ENCODE measurements at regions not wholly inside any gene's neighbourhood (a gene's known extent, or its start where the extent isn't known, plus 50 kb on each side); places are given as distances from the start of the nearest gene placed in this dataset.

- TF ChIP-seq CTCF (IDR thresholded peaks at IDR 0.05 in 8 of 11, conservative IDR thresholded peaks at IDR 0.05 in 3 of 11), result no peak
- TF ChIP-seq POLR2A (IDR thresholded peaks at IDR 0.05), result no peak
- no peak for TF ChIP-seq POLR2AphosphoS5 (IDR thresholded peaks at IDR 0.05)
- Histone ChIP-seq H3K36me3 (no peaks in the 10 kb centered on the region), H3K27me3 (replicated peaks in 1 of 7) (peaks cover 0 to 23% (median 6%) of the 10 kb centered on the region in 7 donors), H3K4me1 (no peaks in the 10 kb centered on the region), H3K4me3 (no peak overlapping the region), H3K27ac (no peak overlapping the region), H3K9me3 (peaks cover 0 to 10% (median 0%) of the 10 kb centered on the region in 8 donors)
- intact Hi-C loops (cut with DNase I; ENCODE audit: low total_unique reads), result no loop called here
- DNase-seq, result no peak
- WGBS, 5 donors, result 52 to 87% (median 78%) methylated on average over 3 of the region's 3 CpGs
Measured at GRCh38 chr16:16915771-16916170, 536.8 kb downstream of the NPIPA7 start.

DNA sequence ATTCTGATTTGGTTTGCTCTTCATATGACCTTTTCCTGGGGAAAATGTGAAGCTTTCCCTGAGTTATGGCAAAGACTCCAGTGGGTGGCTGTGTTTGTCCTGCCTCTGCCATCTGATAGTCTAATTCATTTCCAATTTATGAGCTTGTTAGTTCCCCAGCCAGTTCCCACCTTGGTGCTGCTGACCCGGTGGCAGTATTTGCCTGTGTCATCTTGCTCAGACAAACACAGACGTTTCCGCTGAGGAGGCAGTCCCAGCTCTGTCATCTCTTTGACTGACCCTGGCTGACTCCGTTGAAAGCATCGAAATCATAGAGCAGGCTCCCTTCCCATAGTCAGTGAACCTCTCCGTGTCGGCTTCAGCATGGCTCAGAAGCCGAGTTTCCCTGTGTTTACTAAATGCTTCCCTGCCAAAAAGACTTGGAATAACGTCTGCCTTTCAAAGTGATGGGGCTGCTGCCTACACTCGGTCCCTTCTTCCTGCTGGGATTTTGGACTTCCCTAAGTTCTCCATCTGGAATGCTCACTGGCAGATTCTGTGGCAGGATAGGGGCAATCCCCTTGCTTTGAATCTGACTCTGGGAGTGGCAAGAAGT is 538.3 kb downstream of the NPIPA7 start:
- H3K4me3 ChIP-seq, result no peak overlapping the region
- no peaks in the 10 kb centered on the region for H3K36me3 ChIP-seq
- peaks cover 0 to 23% (median 6%) of the 10 kb centered on the region in 7 donors for H3K27me3 ChIP-seq (replicated peaks in 1 of 7)
- no peaks in the 10 kb centered on the region for H3K4me1 ChIP-seq
- DNase-seq, result no peak
- TF ChIP-seq CTCF (IDR thresholded peaks at IDR 0.05 in 8 of 11, conservative IDR thresholded peaks at IDR 0.05 in 3 of 11), result no peak
- TF ChIP-seq POLR2AphosphoS5 (IDR thresholded peaks at IDR 0.05), result no peak
- TF ChIP-seq POLR2A (IDR thresholded peaks at IDR 0.05), result no peak
- H3K9me3 ChIP-seq, result no peaks in the 10 kb centered on the region
- intact Hi-C loops (cut with DNase I; ENCODE audit: low total_unique reads), result no loop called here
- no peak overlapping the region for H3K27ac ChIP-seq
- WGBS, 5 donors, result 50 to 75% (median 60%) methylated on average over 10 of the region's 10 CpGs

DNA sequence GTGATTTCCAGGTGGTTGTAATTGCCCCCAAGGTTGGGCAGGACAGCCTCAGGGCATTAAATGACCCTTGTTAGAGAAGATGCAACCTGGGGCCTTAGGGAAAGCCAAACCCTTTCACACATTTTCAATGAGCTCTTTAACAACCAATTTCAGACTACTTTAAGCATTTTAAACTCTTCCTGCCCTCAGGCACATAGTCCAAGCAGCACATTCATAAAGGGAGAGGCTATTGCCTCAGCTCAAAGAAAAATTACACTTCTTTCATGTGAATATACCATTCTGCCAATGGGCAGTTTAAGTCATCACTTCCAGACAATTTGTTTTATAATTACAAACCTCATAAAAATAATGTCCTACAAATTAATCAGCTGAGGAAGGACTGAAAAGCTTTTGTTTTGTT is 544.5 kb downstream of the NPIPA7 start:
- Histone ChIP-seq H3K27ac (no peak overlapping the region), H3K4me1 (no peaks in the 10 kb centered on the region), H3K9me3 (peaks cover 0 to 7% (median 0%) of the 10 kb centered on the region in 8 donors), H3K4me3 (no peak overlapping the region), H3K27me3 (replicated peaks in 1 of 7) (peaks cover 0 to 4% (median 0%) of the 10 kb centered on the region in 7 donors), H3K36me3 (no peaks in the 10 kb centered on the region)
- DNase-seq, result no peak
- intact Hi-C loops (cut with DNase I; ENCODE audit: low total_unique reads), result no loop called here
- TF ChIP-seq POLR2AphosphoS5 (IDR thresholded peaks at IDR 0.05) (no peak), CTCF (IDR thresholded peaks at IDR 0.05 in 8 of 11, conservative IDR thresholded peaks at IDR 0.05 in 3 of 11) (no peak), POLR2A (IDR thresholded peaks at IDR 0.05) (no peak)

DNA sequence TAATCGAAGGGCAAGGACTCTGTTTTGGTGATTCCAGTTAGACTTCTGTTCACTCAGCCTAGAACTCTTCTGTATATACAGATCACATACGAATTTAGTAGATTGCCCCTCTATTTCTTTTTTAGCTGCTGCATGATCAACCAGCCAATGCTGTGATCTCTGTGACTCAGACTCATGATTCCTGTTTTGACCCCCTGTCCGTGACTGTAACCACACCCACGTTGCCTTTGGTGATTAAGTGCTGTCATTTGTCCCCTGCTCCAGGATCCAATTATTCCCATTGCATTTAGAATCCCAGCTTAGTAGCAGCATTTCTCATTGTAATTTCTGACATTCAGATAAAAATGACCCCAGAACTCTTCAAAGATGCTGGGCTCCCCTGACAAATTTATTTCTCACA is 545.7 kb downstream of the NPIPA7 start:
- Histone ChIP-seq H3K27ac (no peak overlapping the region), H3K9me3 (peaks cover 0 to 7% (median 0%) of the 10 kb centered on the region in 8 donors), H3K27me3 (replicated peaks in 1 of 7) (no peaks in the 10 kb centered on the region), H3K36me3 (no peaks in the 10 kb centered on the region), H3K4me3 (no peak overlapping the region), H3K4me1 (no peaks in the 10 kb centered on the region)
- intact Hi-C loops (cut with DNase I; ENCODE audit: low total_unique reads), result no loop called here
- DNase-seq, result no peak
- 45 to 71% (median 62%) methylated on average over 4 of the region's 4 CpGs for WGBS, 5 donors
- TF ChIP-seq CTCF (IDR thresholded peaks at IDR 0.05 in 8 of 11, conservative IDR thresholded peaks at IDR 0.05 in 3 of 11) (no peak), POLR2AphosphoS5 (IDR thresholded peaks at IDR 0.05) (no peak), POLR2A (IDR thresholded peaks at IDR 0.05) (no peak)
